ENCODE measurements at regions not wholly inside any gene's neighbourhood (a gene's known extent, or its start where the extent isn't known, plus 50 kb on each side); places are given as distances from the start of the nearest gene placed in this dataset.

DNA sequence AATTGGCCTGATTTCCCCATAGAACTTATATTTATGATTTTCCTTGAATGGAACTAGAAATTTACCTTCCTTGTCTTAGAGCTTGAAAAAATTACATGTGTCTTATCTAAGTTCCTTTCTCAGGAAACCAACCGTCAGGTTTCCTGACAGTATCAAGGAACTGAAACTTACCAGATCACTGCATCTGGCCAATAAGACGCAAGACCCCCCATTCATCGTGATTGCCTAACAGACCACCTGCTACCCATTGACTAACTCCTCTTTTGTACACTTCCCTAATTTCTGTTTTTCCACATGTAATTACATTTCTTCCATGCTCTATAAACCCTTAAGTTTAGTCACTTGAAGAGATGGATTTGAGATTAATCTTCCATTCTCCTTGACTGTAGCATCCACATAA, 517.2 kb upstream of the CBLB start:
- TF ChIP-seq, protein P1, sequence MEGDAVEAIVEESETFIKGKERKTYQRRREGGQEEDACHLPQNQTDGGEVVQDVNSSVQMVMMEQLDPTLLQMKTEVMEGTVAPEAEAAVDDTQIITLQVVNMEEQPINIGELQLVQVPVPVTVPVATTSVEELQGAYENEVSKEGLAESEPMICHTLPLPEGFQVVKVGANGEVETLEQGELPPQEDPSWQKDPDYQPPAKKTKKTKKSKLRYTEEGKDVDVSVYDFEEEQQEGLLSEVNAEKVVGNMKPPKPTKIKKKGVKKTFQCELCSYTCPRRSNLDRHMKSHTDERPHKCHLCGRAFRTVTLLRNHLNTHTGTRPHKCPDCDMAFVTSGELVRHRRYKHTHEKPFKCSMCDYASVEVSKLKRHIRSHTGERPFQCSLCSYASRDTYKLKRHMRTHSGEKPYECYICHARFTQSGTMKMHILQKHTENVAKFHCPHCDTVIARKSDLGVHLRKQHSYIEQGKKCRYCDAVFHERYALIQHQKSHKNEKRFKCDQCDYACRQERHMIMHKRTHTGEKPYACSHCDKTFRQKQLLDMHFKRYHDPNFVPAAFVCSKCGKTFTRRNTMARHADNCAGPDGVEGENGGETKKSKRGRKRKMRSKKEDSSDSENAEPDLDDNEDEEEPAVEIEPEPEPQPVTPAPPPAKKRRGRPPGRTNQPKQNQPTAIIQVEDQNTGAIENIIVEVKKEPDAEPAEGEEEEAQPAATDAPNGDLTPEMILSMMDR (IDR thresholded peaks at IDR 0.05; ENCODE audit: insufficient read depth, low read depth, low read length), result no peak
- DNase-seq (ENCODE audit: low read depth), result no peak
- no peak overlapping the region for H3K4me3 ChIP-seq (ENCODE audit: low read depth, low read length)

DNA sequence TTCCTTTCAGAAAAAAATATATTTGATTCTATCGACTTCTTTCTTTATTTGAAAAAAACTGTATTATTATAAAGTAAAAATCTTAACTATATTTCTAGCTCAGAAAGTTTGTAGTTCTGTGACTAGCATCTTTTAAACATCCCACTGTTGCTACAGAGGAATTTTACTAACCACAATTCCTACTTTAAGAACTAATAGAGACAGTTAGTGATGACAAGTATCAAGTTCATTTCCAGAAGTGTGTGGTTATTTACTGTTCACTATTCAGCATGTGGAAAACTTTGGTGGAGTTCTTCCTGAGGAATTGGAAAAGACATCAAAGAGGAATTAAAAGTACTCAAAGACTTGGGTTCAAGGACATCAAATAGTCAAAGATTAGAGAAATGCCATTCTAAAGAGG, 524.1 kb upstream of the CBLB start:
- no peak overlapping the region for H3K4me3 ChIP-seq (ENCODE audit: low read depth, low read length)
- TF ChIP-seq, protein P1 (IDR thresholded peaks at IDR 0.05; ENCODE audit: insufficient read depth, low read depth, low read length), result no peak
- DNase-seq (ENCODE audit: low read depth), result no peak

DNA sequence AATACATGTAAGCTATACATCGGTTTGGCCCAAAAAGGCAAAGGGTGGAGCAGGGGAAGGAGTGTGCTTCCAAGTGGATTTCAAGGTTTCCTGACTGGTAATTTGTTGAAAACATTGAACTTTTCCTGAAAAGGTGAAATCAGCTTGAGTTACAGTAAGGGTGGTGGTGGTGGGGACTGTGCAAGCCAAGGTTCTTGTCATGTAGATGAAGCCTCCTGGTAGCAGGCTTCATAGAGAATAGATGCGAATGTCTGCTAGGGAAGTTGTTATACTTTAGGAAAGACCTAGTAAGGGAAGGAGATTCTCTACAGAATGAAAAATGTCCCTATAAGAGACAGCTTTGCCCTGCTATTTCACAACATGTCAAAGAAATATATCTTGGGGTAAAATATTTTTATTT, 528.2 kb upstream of the CBLB start:
- H3K4me3 ChIP-seq (ENCODE audit: low read depth, low read length), result no peak overlapping the region
- TF ChIP-seq, protein P1 (IDR thresholded peaks at IDR 0.05; ENCODE audit: insufficient read depth, low read depth, low read length), result no peak
- DNase-seq (ENCODE audit: low read depth), result no peak

DNA sequence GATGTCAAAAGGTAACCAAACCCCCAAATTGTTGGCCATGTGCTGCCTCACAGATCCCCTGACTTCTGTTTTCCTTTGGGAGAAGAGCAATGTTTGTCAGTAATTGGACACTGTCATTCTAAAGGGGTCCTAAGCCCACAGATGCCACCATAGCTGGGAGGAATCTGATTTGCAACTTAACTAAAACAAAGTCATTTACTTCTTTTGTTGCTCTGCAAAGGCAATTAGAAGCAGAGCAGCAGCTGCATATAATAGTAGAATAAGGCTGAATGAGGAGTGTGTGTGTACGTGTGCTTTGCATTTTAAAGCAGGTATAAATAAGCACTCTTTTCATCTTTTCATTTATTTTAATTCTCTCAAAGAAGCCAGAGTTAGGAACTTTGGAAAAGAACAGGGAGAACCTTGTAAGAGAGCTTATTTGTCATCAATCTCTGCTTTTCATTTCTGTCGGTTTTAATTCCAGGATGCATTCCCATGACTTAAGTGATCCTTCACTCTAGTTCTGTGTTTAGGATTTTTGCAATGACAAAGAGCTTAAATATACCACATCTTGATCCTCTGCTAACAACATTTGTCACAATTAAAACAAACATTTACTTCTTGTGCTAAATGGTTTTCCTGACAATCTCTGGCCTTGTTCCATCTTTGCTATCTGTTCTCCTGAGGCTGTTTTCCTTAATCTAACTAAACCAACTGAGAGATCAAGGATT, 530.2 kb upstream of the CBLB start:
- H3K4me3 ChIP-seq (ENCODE audit: low read depth, low read length), result no peak overlapping the region
- peak; percentile 71 for DNase-seq (ENCODE audit: low read depth)
- TF ChIP-seq, protein P1 (IDR thresholded peaks at IDR 0.05; ENCODE audit: insufficient read depth, low read depth, low read length), result no peak

DNA sequence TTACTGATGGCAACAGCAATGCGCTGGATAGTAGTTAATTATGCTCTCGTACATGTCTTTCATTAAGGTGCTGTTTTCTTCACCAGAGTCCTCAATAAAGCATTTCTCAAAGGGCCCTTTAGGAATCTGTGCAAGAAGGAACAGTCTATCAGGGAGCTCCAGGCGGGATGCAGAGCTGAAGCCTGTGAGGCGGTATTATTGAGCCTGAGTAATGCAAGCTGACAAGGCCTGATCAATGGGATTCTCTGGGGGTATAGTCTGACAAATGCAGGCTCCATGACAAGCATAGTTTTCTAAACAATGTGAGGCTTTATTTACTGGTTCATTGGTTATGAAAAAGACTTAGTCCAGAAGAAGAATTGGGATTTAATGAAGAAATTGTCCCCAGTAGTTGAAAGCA, 530.9 kb upstream of the CBLB start:
- TF ChIP-seq, protein P1 (IDR thresholded peaks at IDR 0.05; ENCODE audit: insufficient read depth, low read depth, low read length), result no peak
- DNase-seq (ENCODE audit: low read depth), result no peak
- no peak overlapping the region for H3K4me3 ChIP-seq (ENCODE audit: low read depth, low read length)

DNA sequence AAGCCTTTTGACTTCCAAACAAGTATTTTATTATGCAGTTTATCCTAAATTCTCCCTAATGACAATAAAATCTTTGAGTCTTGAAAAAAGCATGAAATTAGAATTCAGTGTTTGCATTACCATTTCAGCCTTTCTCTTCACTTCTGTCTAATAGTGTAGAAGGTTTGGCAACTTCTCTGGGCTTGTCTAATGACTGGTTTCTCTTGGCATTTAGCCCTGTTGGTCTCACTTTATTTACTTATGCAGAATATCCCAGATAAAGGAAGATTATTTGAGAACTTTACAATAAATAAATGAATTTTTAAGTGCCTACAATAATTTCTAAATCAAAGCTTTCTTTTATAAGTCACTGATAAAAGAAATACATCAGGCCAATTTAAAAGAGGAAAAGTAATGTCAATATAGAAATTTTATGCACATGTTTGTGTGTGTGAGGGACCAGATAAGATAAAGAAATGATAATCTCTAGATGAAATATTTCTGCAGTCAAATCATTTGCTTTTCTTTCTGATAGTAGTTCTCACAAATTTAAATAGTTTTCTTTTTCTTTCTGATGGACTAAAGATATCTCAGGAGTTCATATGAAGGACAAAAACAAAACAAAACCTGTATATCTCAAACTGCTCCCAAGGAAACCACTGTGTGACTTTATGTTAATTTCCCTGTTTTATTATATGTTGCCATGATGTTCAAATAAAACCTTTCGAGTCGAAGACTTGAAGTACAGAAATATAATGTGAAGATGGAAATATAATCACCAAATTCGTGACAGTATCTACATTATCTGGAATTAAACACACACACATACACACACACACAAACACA, 533.1 kb upstream of the CBLB start:
- peak; percentile 40 for DNase-seq (ENCODE audit: low read depth)
- TF ChIP-seq, protein P1 (IDR thresholded peaks at IDR 0.05; ENCODE audit: insufficient read depth, low read depth, low read length), result no peak
- H3K4me3 ChIP-seq (ENCODE audit: low read depth, low read length), result no peak overlapping the region
